GM12875 (cell line): ENCODE measurements at regions not wholly inside any gene's neighbourhood (a gene's known extent, or its start where the extent isn't known, plus 50 kb on each side); places are given as distances from the start of the nearest gene placed in this dataset.

ENCODE experiments used
- H3K4me3 ChIP-seq: one replicate; pipeline ENCODE4 v1.5.1; 2011; ENCODE audit warnings: low read depth, low read length, control low read depth
- CTCF ChIP-seq: IDR thresholded peaks from 2 replicates; pipeline ENCODE4 v1.5.1; 2011; ENCODE audit warnings: low read depth, mild to moderate bottlenecking, control low read depth, inconsistent platforms, low read length, moderate library complexity, borderline replicate concordance; ENCODE audit not compliant: insufficient read depth

- no peak for TF ChIP-seq CTCF
- H3K4me3 ChIP-seq: no peak overlapping the region
These were observed 1170.5 kb upstream of the AGA start for GRCh38 chr4:178612733-178613132.

GRCh38 chr4:178632415-178632814 is 1190.2 kb upstream of the AGA start:
- no peak for TF ChIP-seq CTCF

DNA sequence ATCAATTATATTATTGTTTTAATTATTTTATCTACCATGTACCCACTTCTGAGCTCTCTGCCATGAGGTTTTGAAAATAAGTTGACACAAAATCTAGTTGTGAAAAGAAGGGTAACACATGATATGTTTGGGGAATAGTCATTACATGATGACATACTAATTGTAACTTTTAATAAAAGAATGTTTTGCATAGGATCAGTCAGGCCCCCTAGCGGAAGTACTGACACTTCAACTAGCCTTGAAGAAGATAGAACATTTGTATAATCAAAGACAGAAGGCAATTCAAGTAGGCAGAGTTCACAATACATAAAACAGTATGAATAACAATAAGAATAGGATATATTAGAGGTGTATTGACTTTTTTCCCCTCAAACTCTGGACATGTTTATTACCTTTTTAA is 1191.0 kb upstream of the AGA start:
- TF ChIP-seq CTCF: no peak
- no peak overlapping the region for H3K4me3 ChIP-seq

More at GRCh38 chr4:178632415-178632814, 1190.2 kb upstream of the AGA start:
- no peak overlapping the region for H3K4me3 ChIP-seq

GRCh38 chr4:178664621-178665020 is 1222.4 kb upstream of the AGA start:
- TF ChIP-seq CTCF: no peak
- no peak overlapping the region for H3K4me3 ChIP-seq

DNA sequence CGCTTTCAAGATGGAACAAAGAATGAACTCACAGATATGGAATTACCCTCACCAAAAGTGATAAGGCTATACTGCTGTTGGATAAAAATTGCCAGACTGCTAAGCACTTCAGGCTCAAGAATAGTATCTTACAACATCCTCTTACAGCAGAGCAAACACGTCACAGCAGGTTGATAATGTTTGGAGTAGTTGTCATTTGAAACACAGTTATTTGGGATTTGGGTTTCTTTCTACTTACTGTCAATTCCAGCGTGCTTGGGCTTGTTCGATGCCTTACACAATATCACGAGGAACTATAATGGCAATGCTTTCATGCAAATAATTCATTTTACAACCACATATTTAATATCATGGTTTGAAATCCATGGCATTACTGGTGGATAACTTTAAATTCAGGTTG is 1223.7 kb upstream of the AGA start:
- no peak overlapping the region for H3K4me3 ChIP-seq
- TF ChIP-seq CTCF: no peak

- TF ChIP-seq CTCF: no peak
- H3K4me3 ChIP-seq: no peak overlapping the region
These were observed 1229.5 kb upstream of the AGA start for GRCh38 chr4:178671766-178672165.

DNA sequence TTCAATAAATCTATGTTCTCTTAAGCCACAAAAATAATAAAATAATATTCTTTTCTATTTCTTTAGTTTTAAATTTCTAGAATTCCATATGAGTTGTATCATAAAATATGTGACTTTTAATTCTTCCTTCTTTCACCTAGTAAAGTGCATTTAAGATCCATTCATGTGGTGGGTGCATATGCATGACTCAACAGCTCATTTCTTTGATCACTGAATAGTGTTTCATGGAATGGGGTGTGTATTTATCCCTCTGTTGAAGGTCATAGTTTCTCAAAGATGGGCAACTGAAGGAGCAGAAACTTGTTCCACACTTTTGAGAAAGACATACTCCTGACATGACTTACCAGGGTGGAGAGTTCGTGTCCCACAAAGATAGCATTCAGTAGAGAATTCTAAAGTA is 1230.3 kb upstream of the AGA start:
- no peak for TF ChIP-seq CTCF
- H3K4me3 ChIP-seq: no peak overlapping the region
